ENCODE measurements at regions not wholly inside any gene's neighbourhood (a gene's known extent, or its start where the extent isn't known, plus 50 kb on each side); places are given as distances from the start of the nearest gene placed in this dataset.

GRCh38 chr6:97653517-97653916 lies 370.5 kb upstream of the MMS22L start:
- Histone ChIP-seq H3K9me3 (no peaks in the 10 kb centered on the region), H3K4me3 (no peak overlapping the region), H3K27ac (no peak overlapping the region), H3K36me3 (no peaks in the 10 kb centered on the region), H3K27me3 (replicated peaks; ENCODE audit: insufficient read depth) (no peaks in the 10 kb centered on the region), H3K4me1 (ENCODE audit: control insufficient read depth in 1 of 2, low read depth in 2 of 2) (no peaks in the 10 kb centered on the region)
- TF ChIP-seq, protein P1, sequence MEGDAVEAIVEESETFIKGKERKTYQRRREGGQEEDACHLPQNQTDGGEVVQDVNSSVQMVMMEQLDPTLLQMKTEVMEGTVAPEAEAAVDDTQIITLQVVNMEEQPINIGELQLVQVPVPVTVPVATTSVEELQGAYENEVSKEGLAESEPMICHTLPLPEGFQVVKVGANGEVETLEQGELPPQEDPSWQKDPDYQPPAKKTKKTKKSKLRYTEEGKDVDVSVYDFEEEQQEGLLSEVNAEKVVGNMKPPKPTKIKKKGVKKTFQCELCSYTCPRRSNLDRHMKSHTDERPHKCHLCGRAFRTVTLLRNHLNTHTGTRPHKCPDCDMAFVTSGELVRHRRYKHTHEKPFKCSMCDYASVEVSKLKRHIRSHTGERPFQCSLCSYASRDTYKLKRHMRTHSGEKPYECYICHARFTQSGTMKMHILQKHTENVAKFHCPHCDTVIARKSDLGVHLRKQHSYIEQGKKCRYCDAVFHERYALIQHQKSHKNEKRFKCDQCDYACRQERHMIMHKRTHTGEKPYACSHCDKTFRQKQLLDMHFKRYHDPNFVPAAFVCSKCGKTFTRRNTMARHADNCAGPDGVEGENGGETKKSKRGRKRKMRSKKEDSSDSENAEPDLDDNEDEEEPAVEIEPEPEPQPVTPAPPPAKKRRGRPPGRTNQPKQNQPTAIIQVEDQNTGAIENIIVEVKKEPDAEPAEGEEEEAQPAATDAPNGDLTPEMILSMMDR (IDR thresholded peaks at IDR 0.05), result no peak
- no peak for ATAC-seq (ENCODE audit: insufficient number of reproducible peaks, low FRiP score, low read depth)
- no peak for DNase-seq (ENCODE audit: low spot score)

- DNase-seq (ENCODE audit: low spot score), result no peak
- Histone ChIP-seq H3K27ac (no peak overlapping the region), H3K4me3 (no peak overlapping the region), H3K36me3 (no peaks in the 10 kb centered on the region), H3K4me1 (ENCODE audit: control insufficient read depth in 1 of 2, low read depth in 2 of 2) (no peaks in the 10 kb centered on the region), H3K27me3 (replicated peaks; ENCODE audit: insufficient read depth) (no peaks in the 10 kb centered on the region), H3K9me3 (no peaks in the 10 kb centered on the region)
- TF ChIP-seq, protein P1 (IDR thresholded peaks at IDR 0.05), result no peak
- no peak for ATAC-seq (ENCODE audit: insufficient number of reproducible peaks, low FRiP score, low read depth)
These were observed 371.7 kb upstream of the MMS22L start for GRCh38 chr6:97654674-97655073.

DNA sequence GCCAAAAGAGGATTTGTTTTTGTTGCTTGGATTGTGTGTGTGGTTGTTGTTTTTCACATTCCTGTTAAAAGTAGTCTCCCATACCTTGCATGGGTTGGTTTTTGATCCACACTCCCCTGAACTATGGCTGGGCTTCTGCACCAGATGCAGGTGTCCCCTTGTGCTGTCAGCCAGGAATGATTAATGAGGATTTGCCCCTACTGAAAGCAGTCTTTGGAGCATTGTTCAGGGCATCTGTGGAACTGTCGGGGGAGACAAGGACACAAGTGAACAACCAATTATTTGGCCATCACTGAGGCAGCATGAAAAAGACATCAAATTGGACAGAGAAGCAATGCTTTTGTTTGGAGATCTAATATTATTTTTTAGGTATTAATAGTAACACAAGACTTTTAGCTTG lies 373.2 kb upstream of the MMS22L start:
- Histone ChIP-seq H3K4me3 (no peak overlapping the region), H3K9me3 (no peaks in the 10 kb centered on the region), H3K27me3 (replicated peaks; ENCODE audit: insufficient read depth) (no peaks in the 10 kb centered on the region), H3K36me3 (no peaks in the 10 kb centered on the region), H3K27ac (no peak overlapping the region), H3K4me1 (ENCODE audit: control insufficient read depth in 1 of 2, low read depth in 2 of 2) (no peaks in the 10 kb centered on the region)
- TF ChIP-seq, protein P1 (IDR thresholded peaks at IDR 0.05), result no peak
- no peak for ATAC-seq (ENCODE audit: insufficient number of reproducible peaks, low FRiP score, low read depth)
- no peak for DNase-seq (ENCODE audit: low spot score)

- ATAC-seq (ENCODE audit: insufficient number of reproducible peaks, low FRiP score, low read depth) (no peak), DNase-seq (ENCODE audit: low spot score) (no peak)
- Histone ChIP-seq H3K27ac (no peak overlapping the region), H3K36me3 (no peaks in the 10 kb centered on the region), H3K4me3 (no peak overlapping the region), H3K27me3 (replicated peaks; ENCODE audit: insufficient read depth) (no peaks in the 10 kb centered on the region), H3K4me1 (ENCODE audit: control insufficient read depth in 1 of 2, low read depth in 2 of 2) (no peaks in the 10 kb centered on the region), H3K9me3 (no peaks in the 10 kb centered on the region)
- TF ChIP-seq, protein P1 (IDR thresholded peaks at IDR 0.05), result no peak
These were observed 373.8 kb upstream of the MMS22L start for GRCh38 chr6:97656706-97657350.

GRCh38 chr6:97658090-97658489 lies 375.1 kb upstream of the MMS22L start:
- H3K27ac ChIP-seq, result no peak overlapping the region
- H3K4me3 ChIP-seq, result no peak overlapping the region
- H3K4me1 ChIP-seq (ENCODE audit: control insufficient read depth in 1 of 2, low read depth in 2 of 2), result no peaks in the 10 kb centered on the region
- H3K9me3 ChIP-seq, result no peaks in the 10 kb centered on the region
- H3K36me3 ChIP-seq, result no peaks in the 10 kb centered on the region
- H3K27me3 ChIP-seq (replicated peaks; ENCODE audit: insufficient read depth), result no peaks in the 10 kb centered on the region
- TF ChIP-seq, protein P1 (IDR thresholded peaks at IDR 0.05), result no peak
- ATAC-seq (ENCODE audit: insufficient number of reproducible peaks, low FRiP score, low read depth) (no peak), DNase-seq (ENCODE audit: low spot score) (no peak)
